Testis (tissue), 2 donors: ENCODE measurements at regions not wholly inside any gene's neighbourhood (a gene's known extent, or its start where the extent isn't known, plus 50 kb on each side); places are given as distances from the start of the nearest gene placed in this dataset.
"Not testable (repeated sequence)": the region's sequence is repeated elsewhere in the genome, so short reads cannot be mapped to it uniquely, and the experiment has no call there.

Experiments used
- DNase-seq: peaks from one replicate; pipeline ENCODE4 v3.0.0-alpha.2; 2019
- H3K27ac ChIP-seq, 2 donors: fragments of 200-600 bp; sonication (generic); one replicate each; pipeline ENCODE4 v1.5.1; 2019
- H3K27me3 ChIP-seq: fragments of 200-600 bp; sonication (generic); one replicate; pipeline ENCODE4 v1.5.1; 2019
- H3K36me3 ChIP-seq: fragments of 200-600 bp; sonication (generic); one replicate; pipeline ENCODE4 v1.5.1; 2017; ENCODE audit warnings: low read depth; ENCODE audit errors: missing control alignments
- H3K4me1 ChIP-seq: fragments of 200-600 bp; sonication (generic); one replicate; pipeline ENCODE4 v1.5.1; 2019
- H3K4me3 ChIP-seq, 2 donors: fragments of 200-600 bp; sonication (generic); one replicate each; pipeline ENCODE4 v1.5.1; 2017 to 2019
- H3K9me3 ChIP-seq: fragments of 200-600 bp; sonication (generic); one replicate; pipeline ENCODE4 v1.5.1; 2017
- POLR2A ChIP-seq: fragments of 450-650 bp; IDR thresholded peaks from one replicate; pipeline ENCODE4 v1.6.1; 2017; ENCODE audit warnings: antibody characterized with exemption, mild to moderate bottlenecking, moderate library complexity
- WGBS, 2 donors: methylation state at CpG; one replicate each; pipeline ENCODE4 v1.1.5; 2018; 5-methylcytosine and 5-hydroxymethylcytosine counted together
- intact Hi-C: fragments of 100-400 bp; cut with DNase I; formaldehyde crosslinking; loops from one replicate; pipeline ENCODE4 v1.15.1; 2023; ENCODE audit warnings: low total_unique reads
- TF ChIP-seq, protein P1 (sequence below), 3 experiments: fragments of 450-650 bp in 2 of 3; fragments of 200-600 bp in 1 of 3; sonication (generic) in 1 of 3; IDR thresholded peaks; one replicate each; pipeline ENCODE4 v1.5.1; 2016 to 2019; ENCODE audit warnings: antibody characterized with exemption in 3 of 3, mild to moderate bottlenecking in 2 of 3, moderate library complexity in 1 of 3

DNA sequence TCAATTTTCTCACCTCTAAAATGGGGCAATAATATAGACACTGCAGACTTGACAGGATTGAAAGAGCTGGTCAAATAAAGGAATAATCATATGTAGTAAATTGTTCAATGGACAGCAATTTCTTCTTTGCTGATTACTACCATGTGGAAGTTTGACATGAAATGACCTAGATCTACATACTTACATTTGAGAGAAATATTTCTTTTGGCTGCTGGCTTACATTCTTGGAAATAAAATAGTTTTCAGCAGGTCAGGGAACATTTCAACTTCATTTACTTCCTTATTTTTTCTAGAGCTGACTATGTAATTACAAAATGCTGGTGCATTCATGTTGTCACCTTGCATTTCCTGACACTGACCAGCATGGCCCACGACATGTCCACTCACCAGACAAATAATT is 294.6 kb upstream of the MIR17HG start:
- Histone ChIP-seq H3K27me3 (no peaks in the 10 kb centered on the region), H3K4me3 (no peak overlapping the region), H3K36me3 (no peaks in the 10 kb centered on the region), H3K4me1 (no peaks in the 10 kb centered on the region), H3K9me3 (no peaks in the 10 kb centered on the region), H3K27ac (no peak overlapping the region)
- WGBS, 2 donors, result 65 to 81% methylated on average over 1 of the region's 1 CpG
- intact Hi-C loops, result no loop called here
- no peak for DNase-seq
- TF ChIP-seq POLR2A, result no peak
- TF ChIP-seq, protein P1, sequence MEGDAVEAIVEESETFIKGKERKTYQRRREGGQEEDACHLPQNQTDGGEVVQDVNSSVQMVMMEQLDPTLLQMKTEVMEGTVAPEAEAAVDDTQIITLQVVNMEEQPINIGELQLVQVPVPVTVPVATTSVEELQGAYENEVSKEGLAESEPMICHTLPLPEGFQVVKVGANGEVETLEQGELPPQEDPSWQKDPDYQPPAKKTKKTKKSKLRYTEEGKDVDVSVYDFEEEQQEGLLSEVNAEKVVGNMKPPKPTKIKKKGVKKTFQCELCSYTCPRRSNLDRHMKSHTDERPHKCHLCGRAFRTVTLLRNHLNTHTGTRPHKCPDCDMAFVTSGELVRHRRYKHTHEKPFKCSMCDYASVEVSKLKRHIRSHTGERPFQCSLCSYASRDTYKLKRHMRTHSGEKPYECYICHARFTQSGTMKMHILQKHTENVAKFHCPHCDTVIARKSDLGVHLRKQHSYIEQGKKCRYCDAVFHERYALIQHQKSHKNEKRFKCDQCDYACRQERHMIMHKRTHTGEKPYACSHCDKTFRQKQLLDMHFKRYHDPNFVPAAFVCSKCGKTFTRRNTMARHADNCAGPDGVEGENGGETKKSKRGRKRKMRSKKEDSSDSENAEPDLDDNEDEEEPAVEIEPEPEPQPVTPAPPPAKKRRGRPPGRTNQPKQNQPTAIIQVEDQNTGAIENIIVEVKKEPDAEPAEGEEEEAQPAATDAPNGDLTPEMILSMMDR (IDR thresholded peaks at IDR 0.05), result no peak

DNA sequence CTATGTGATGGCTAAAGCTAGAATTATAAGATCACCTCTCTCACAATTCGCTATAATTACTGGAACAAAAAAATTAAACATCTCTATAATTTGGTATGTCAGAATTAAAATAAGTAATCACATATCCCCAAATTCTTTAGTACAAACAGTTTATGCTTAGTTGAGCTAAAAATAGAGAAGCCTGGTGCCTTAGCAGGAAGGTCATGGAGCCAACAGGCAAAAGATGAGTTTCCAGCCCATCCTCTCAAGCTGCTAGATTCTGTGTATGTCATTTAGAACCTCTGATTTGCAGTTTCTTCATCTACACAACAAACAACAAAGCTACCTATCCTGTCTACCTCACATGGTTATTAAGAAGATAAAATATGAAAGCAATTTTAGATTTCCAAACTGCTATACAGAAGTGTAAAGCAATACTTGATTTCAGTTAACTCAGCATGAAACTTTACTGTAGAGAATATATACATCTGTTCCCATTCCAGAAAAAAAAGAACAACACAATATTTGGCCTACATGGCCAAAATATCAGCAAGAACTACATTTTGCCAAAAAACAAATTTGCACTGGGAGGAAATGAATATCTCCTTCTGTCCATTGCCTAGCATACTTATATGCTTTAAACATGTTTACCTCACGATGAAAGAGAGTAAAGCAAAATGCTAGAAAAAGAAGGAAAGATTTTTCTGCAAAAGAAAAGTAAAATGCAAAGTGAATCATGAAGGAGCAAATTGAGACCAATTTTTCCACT is 294.0 kb upstream of the MIR17HG start:
- Histone ChIP-seq H3K36me3 (no peaks in the 10 kb centered on the region), H3K9me3 (no peaks in the 10 kb centered on the region), H3K27ac (no peak overlapping the region), H3K27me3 (no peaks in the 10 kb centered on the region), H3K4me3 (no peak overlapping the region), H3K4me1 (no peaks in the 10 kb centered on the region)
- intact Hi-C loops, result no loop called here
- WGBS, 2 donors, result 88 to 95% methylated on average over 2 of the region's 2 CpGs
- no peak for DNase-seq
- no peak for TF ChIP-seq POLR2A
- TF ChIP-seq, protein P1 (IDR thresholded peaks at IDR 0.05), result no peak

DNA sequence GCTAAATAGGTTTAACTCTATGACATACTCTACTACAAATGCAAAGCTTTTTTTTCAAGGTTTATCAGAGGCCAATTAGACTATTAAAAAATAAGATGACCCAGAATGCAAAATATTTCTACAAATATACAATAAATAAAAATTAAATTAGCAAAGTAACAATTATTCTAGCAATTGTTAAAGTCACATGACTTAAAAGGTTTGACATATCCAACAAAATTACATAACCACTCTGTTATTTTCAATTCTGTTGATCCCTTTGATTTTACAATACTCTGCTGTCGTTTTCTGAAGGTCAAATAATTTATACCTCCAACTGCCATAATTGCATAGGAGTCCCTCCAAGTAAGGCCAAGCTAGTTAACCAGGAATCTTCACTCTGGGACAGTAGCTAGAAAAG is 292.6 kb upstream of the MIR17HG start:
- 63 to 74% methylated on average over 1 of the region's 1 CpG for WGBS, 2 donors

DNA sequence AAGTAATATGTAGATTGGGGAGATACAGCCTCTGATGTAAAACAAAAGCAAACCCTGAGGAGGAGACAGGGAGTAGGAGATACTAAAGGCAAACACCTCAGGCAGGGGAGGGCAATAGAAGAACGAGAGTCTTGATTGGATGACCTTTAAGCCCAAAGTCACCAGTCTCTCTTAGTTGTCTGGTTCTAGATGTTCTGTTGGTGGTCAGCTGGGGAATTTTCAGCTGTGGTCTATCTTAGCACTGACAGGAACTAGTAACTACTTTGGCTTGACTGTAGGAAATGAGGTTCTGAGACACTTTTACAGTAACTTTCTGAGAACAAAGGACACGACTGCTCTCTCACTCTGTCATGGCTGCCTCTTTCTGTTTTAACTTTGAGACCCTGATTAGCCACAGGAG is 290.7 kb upstream of the MIR17HG start:
- TF ChIP-seq, protein P1 (IDR thresholded peaks at IDR 0.05), result no peak
- no peak for TF ChIP-seq POLR2A
- 68 to 87% methylated on average over 2 of the region's 2 CpGs for WGBS, 2 donors
- no peaks in the 10 kb centered on the region for H3K27me3 ChIP-seq
- no peak for DNase-seq
- H3K27ac ChIP-seq, result no peak overlapping the region
- intact Hi-C loops, result no loop called here
- no peaks in the 10 kb centered on the region for H3K36me3 ChIP-seq
- no peaks in the 10 kb centered on the region for H3K9me3 ChIP-seq
- no peak overlapping the region for H3K4me3 ChIP-seq
- no peaks in the 10 kb centered on the region for H3K4me1 ChIP-seq

More for the DNA sequence above, 292.6 kb upstream of the MIR17HG start:
- Histone ChIP-seq H3K36me3 (no peaks in the 10 kb centered on the region), H3K27ac (no peak overlapping the region), H3K4me3 (no peak overlapping the region), H3K9me3 (no peaks in the 10 kb centered on the region), H3K4me1 (no peaks in the 10 kb centered on the region), H3K27me3 (no peaks in the 10 kb centered on the region)
- intact Hi-C loops, result no loop called here
- DNase-seq, result no peak
- no peak for TF ChIP-seq POLR2A
- TF ChIP-seq, protein P1 (IDR thresholded peaks at IDR 0.05), result no peak

- WGBS, 2 donors, result 94 to 95% methylated on average over 2 of the region's 2 CpGs
- H3K9me3 ChIP-seq, H3K27ac ChIP-seq, H3K36me3 ChIP-seq, H3K4me3 ChIP-seq, intact Hi-C loops, H3K27me3 ChIP-seq, DNase-seq, H3K4me1 ChIP-seq: not testable (repeated sequence)
These were observed 290.0 kb upstream of the MIR17HG start for GRCh38 chr13:91057507-91057906.
